ENCODE measurements at regions not wholly inside any gene's neighbourhood (a gene's known extent, or its start where the extent isn't known, plus 50 kb on each side); places are given as distances from the start of the nearest gene placed in this dataset.

DNA sequence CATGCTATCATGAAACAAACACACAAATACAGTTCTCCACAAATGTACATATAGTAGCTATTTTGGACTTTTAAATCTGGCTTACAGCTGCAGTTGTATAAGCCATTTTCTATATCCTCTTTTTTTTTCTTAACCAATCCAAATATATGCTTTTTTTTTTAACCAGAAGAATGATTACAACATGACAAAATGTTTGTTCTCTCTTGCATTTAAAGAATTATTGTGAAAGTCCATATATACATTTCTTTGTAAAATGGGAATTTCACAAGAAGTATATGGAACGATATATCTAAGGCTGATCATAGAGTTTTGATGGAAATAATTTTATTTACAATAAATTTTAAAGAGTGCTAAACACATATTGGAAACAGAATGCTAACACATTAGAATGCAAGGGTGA lies 95.6 kb downstream of the CD200R1L start:
- WGBS: 97% methylated on average over 1 of the region's 1 CpG
- H3K36me3 ChIP-seq (ENCODE audit: control insufficient read depth in 2 of 2, insufficient read depth in 2 of 2, low read length in 1 of 2): no peaks in the 10 kb centered on the region
- DNase-seq (ENCODE audit: low read depth in 6 of 9, low spot score in 9 of 9): no peak
- H3K4me3 ChIP-seq (ENCODE audit: low read length in 2 of 2): no peak overlapping the region
- peaks cover 3% of the 10 kb centered on the region in 2 donors for H3K4me1 ChIP-seq (ENCODE audit: control insufficient read depth in 2 of 2, insufficient read depth in 2 of 2, low read length in 2 of 2)
- no peaks in the 10 kb centered on the region for H3K9me3 ChIP-seq (ENCODE audit: control insufficient read depth in 2 of 2, insufficient read depth in 1 of 2, low read length in 1 of 2)
- no peak overlapping the region for H3K27ac ChIP-seq (ENCODE audit: low read depth in 1 of 2, low read length in 1 of 2)
- H3K27me3 ChIP-seq (ENCODE audit: control insufficient read depth in 2 of 2, insufficient read depth in 1 of 2, low read length in 1 of 2): no peaks in the 10 kb centered on the region

GRCh38 chr3:112747624-112748023 lies 99.0 kb downstream of the CD200R1L start:
- WGBS: 97% methylated on average over 3 of the region's 3 CpGs
- Histone ChIP-seq H3K27ac (ENCODE audit: low read depth in 1 of 2, low read length in 1 of 2) (no peak overlapping the region), H3K4me1 (ENCODE audit: control insufficient read depth in 2 of 2, insufficient read depth in 2 of 2, low read length in 2 of 2) (peaks cover 17 to 18% of the 10 kb centered on the region in 2 donors), H3K4me3 (ENCODE audit: low read length in 2 of 2) (no peak overlapping the region), H3K9me3 (ENCODE audit: control insufficient read depth in 2 of 2, insufficient read depth in 1 of 2, low read length in 1 of 2) (no peaks in the 10 kb centered on the region), H3K27me3 (ENCODE audit: control insufficient read depth in 2 of 2, insufficient read depth in 1 of 2, low read length in 1 of 2) (no peaks in the 10 kb centered on the region), H3K36me3 (ENCODE audit: control insufficient read depth in 2 of 2, insufficient read depth in 2 of 2, low read length in 1 of 2) (no peaks in the 10 kb centered on the region)
- no peak for DNase-seq (ENCODE audit: low read depth in 6 of 9, low spot score in 9 of 9)

DNA sequence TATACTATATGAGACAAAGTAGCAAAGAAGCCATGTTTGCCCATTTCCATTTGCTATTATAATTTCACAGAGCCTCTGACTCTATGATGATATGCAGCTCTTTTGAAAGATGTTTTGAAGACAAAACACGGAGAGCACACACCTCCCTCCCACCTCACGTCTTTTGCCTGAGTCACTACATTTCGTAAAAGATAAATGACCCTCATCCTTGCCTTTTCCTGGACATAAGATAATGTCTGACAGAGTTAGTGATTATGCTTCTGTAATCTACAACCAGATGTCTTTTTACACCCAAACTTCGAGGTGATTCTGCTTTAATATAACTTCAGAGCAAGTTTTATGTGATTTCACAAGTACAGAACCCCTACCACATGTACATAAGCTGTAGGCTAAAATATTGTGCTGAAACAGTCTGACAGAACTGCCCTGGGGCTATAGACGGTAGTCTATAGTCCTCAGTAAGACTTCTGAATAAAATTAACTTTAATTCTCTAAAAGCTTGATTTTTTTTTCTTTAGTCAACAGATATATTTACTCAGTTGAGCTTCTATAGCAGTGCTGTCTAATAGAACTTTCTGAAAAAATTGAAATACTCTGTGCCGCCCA lies 99.9 kb downstream of the CD200R1L start:
- Histone ChIP-seq H3K4me1 (ENCODE audit: control insufficient read depth in 2 of 2, insufficient read depth in 2 of 2, low read length in 2 of 2) (peaks cover 17 to 18% of the 10 kb centered on the region in 2 donors), H3K27ac (ENCODE audit: low read depth in 1 of 2, low read length in 1 of 2) (no peak overlapping the region), H3K4me3 (ENCODE audit: low read length in 2 of 2) (no peak overlapping the region), H3K27me3 (ENCODE audit: control insufficient read depth in 2 of 2, insufficient read depth in 1 of 2, low read length in 1 of 2) (no peaks in the 10 kb centered on the region), H3K9me3 (ENCODE audit: control insufficient read depth in 2 of 2, insufficient read depth in 1 of 2, low read length in 1 of 2) (no peaks in the 10 kb centered on the region), H3K36me3 (ENCODE audit: control insufficient read depth in 2 of 2, insufficient read depth in 2 of 2, low read length in 1 of 2) (no peaks in the 10 kb centered on the region)
- DNase-seq (ENCODE audit: low read depth in 6 of 9, low spot score in 9 of 9): no peak
- 94% methylated on average over 6 of the region's 6 CpGs for WGBS

DNA sequence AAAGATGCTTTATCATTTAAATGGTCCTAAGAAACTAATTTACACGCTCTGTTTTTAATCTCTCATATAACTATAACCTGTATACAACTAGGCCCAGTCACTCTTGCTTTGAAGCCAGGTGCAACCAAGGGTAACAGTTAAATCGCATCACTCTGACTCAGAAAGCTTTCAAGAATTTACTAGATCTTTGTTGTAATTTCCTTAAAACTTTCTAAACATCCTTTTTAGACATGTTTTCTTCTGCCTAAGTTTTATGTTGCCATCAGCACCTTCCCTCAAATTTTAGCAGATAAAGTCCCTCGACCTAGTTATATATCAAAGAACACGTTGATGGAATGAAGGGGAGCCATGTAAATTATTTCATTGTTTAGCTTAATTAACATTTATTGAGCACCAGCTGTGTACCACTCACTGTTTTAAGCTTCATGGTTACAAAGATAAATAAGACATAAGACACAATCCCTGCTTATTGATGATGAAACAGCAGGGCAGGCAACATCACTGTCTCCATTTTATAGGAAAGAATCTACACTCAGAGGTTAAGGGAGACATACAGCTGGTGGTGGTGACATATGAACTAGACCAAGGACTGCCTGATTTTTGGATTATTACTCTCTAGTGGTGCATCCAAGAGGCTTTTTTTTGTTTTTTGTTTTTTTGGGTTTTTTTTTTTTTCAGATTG lies 101.0 kb downstream of the CD200R1L start:
- H3K9me3 ChIP-seq (ENCODE audit: control insufficient read depth in 2 of 2, insufficient read depth in 1 of 2, low read length in 1 of 2): no peaks in the 10 kb centered on the region
- peaks cover 17 to 18% of the 10 kb centered on the region in 2 donors for H3K4me1 ChIP-seq (ENCODE audit: control insufficient read depth in 2 of 2, insufficient read depth in 2 of 2, low read length in 2 of 2)
- H3K36me3 ChIP-seq (ENCODE audit: control insufficient read depth in 2 of 2, insufficient read depth in 2 of 2, low read length in 1 of 2): no peaks in the 10 kb centered on the region
- peak overlapping the region in 1 of 2 donors; percentile 83 for H3K27ac ChIP-seq (ENCODE audit: low read depth in 1 of 2, low read length in 1 of 2)
- H3K27me3 ChIP-seq (ENCODE audit: control insufficient read depth in 2 of 2, insufficient read depth in 1 of 2, low read length in 1 of 2): no peaks in the 10 kb centered on the region
- 30% methylated on average over 4 of the region's 4 CpGs for WGBS
- DNase-seq (ENCODE audit: low read depth in 6 of 9, low spot score in 9 of 9): peak in 3 of 9 donors; percentile 8 to 62 (median 29)
- H3K4me3 ChIP-seq (ENCODE audit: low read length in 2 of 2): no peak overlapping the region

- no peak overlapping the region for H3K4me3 ChIP-seq (ENCODE audit: low read length in 2 of 2)
- no peaks in the 10 kb centered on the region for H3K9me3 ChIP-seq (ENCODE audit: control insufficient read depth in 2 of 2, insufficient read depth in 1 of 2, low read length in 1 of 2)
- H3K4me1 ChIP-seq (ENCODE audit: control insufficient read depth in 2 of 2, insufficient read depth in 2 of 2, low read length in 2 of 2): peaks cover 18% of the 10 kb centered on the region in 2 donors
- DNase-seq (ENCODE audit: low read depth in 6 of 9, low spot score in 9 of 9): no peak
- WGBS: 79% methylated on average over 2 of the region's 2 CpGs
- H3K27me3 ChIP-seq (ENCODE audit: control insufficient read depth in 2 of 2, insufficient read depth in 1 of 2, low read length in 1 of 2): no peaks in the 10 kb centered on the region
- peak overlapping the region in 1 of 2 donors; percentile 83 for H3K27ac ChIP-seq (ENCODE audit: low read depth in 1 of 2, low read length in 1 of 2)
- H3K36me3 ChIP-seq (ENCODE audit: control insufficient read depth in 2 of 2, insufficient read depth in 2 of 2, low read length in 1 of 2): no peaks in the 10 kb centered on the region
Measured at GRCh38 chr3:112744825-112745566, 101.7 kb downstream of the CD200R1L start.

- Histone ChIP-seq H3K27ac (ENCODE audit: low read depth in 1 of 2, low read length in 1 of 2) (no peak overlapping the region), H3K27me3 (ENCODE audit: control insufficient read depth in 2 of 2, insufficient read depth in 1 of 2, low read length in 1 of 2) (no peaks in the 10 kb centered on the region), H3K9me3 (ENCODE audit: control insufficient read depth in 2 of 2, insufficient read depth in 1 of 2, low read length in 1 of 2) (no peaks in the 10 kb centered on the region), H3K4me3 (ENCODE audit: low read length in 2 of 2) (no peak overlapping the region), H3K36me3 (ENCODE audit: control insufficient read depth in 2 of 2, insufficient read depth in 2 of 2, low read length in 1 of 2) (no peaks in the 10 kb centered on the region), H3K4me1 (ENCODE audit: control insufficient read depth in 2 of 2, insufficient read depth in 2 of 2, low read length in 2 of 2) (peaks cover 21 to 24% of the 10 kb centered on the region in 2 donors)
- no peak for DNase-seq (ENCODE audit: low read depth in 6 of 9, low spot score in 9 of 9)
- 98% methylated on average over 1 of the region's 1 CpG for WGBS
Measured at GRCh38 chr3:112744106-112744505, 102.6 kb downstream of the CD200R1L start.

- Histone ChIP-seq H3K9me3 (ENCODE audit: control insufficient read depth in 2 of 2, insufficient read depth in 1 of 2, low read length in 1 of 2) (no peaks in the 10 kb centered on the region), H3K4me1 (ENCODE audit: control insufficient read depth in 2 of 2, insufficient read depth in 2 of 2, low read length in 2 of 2) (peaks cover 21 to 24% of the 10 kb centered on the region in 2 donors), H3K4me3 (ENCODE audit: low read length in 2 of 2) (no peak overlapping the region), H3K27ac (ENCODE audit: low read depth in 1 of 2, low read length in 1 of 2) (no peak overlapping the region), H3K36me3 (ENCODE audit: control insufficient read depth in 2 of 2, insufficient read depth in 2 of 2, low read length in 1 of 2) (no peaks in the 10 kb centered on the region), H3K27me3 (ENCODE audit: control insufficient read depth in 2 of 2, insufficient read depth in 1 of 2, low read length in 1 of 2) (no peaks in the 10 kb centered on the region)
- 96% methylated on average over 2 of the region's 2 CpGs for WGBS
- no peak for DNase-seq (ENCODE audit: low read depth in 6 of 9, low spot score in 9 of 9)
Measured at GRCh38 chr3:112742934-112743333, 102.0 kb upstream of the CCDC80 start.

DNA sequence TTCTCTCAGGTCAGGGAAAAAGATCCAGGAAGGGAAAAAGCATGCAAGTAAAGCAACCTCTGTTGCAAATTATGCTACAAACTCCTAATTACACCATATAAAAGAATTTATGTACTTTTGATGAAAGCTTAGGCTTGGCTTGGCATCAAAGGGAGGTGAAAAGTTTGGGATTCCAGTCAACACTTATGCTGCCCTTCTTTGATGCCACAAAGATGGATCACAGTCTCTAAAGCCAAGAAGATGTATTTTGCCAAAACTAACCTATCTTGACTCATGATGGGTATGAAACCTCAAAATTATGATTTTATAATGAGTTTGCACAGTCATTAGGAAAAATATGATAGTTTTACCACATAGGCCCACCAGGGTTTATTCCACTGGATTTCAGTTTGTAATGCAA lies 101.0 kb upstream of the CCDC80 start:
- no peak overlapping the region for H3K4me3 ChIP-seq (ENCODE audit: low read length in 2 of 2)
- H3K36me3 ChIP-seq (ENCODE audit: control insufficient read depth in 2 of 2, insufficient read depth in 2 of 2, low read length in 1 of 2): no peaks in the 10 kb centered on the region
- no peaks in the 10 kb centered on the region for H3K9me3 ChIP-seq (ENCODE audit: control insufficient read depth in 2 of 2, insufficient read depth in 1 of 2, low read length in 1 of 2)
- no peak overlapping the region for H3K27ac ChIP-seq (ENCODE audit: low read depth in 1 of 2, low read length in 1 of 2)
- H3K27me3 ChIP-seq (ENCODE audit: control insufficient read depth in 2 of 2, insufficient read depth in 1 of 2, low read length in 1 of 2): no peaks in the 10 kb centered on the region
- peaks cover 21 to 25% of the 10 kb centered on the region in 2 donors for H3K4me1 ChIP-seq (ENCODE audit: control insufficient read depth in 2 of 2, insufficient read depth in 2 of 2, low read length in 2 of 2)
- DNase-seq (ENCODE audit: low read depth in 6 of 9, low spot score in 9 of 9): no peak

DNA sequence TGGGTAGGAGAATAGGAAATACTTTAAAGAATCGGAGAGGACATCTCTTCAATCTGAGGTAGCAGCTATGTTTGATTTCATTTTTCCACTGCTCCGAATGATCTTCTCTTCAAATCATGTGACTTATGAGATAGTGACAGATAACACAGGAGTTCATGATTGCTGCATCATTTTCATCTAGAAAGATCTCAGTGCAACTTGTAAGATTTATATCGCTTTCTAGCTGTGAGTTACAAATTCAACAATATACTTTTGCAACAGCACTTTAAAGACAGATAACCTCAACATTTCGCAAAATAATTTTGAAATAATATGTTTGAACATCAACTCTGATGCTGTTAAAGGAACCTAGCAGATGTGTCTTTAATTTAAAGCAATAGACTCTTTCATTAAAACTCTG lies 99.9 kb upstream of the CCDC80 start:
- Histone ChIP-seq H3K4me1 (ENCODE audit: control insufficient read depth in 2 of 2, insufficient read depth in 2 of 2, low read length in 2 of 2) (peaks cover 25 to 32% of the 10 kb centered on the region in 2 donors), H3K4me3 (ENCODE audit: low read length in 2 of 2) (no peak overlapping the region), H3K36me3 (ENCODE audit: control insufficient read depth in 2 of 2, insufficient read depth in 2 of 2, low read length in 1 of 2) (no peaks in the 10 kb centered on the region), H3K27me3 (ENCODE audit: control insufficient read depth in 2 of 2, insufficient read depth in 1 of 2, low read length in 1 of 2) (no peaks in the 10 kb centered on the region), H3K9me3 (ENCODE audit: control insufficient read depth in 2 of 2, insufficient read depth in 1 of 2, low read length in 1 of 2) (no peaks in the 10 kb centered on the region), H3K27ac (ENCODE audit: low read depth in 1 of 2, low read length in 1 of 2) (no peak overlapping the region)
- 91% methylated on average over 4 of the region's 4 CpGs for WGBS
- no peak for DNase-seq (ENCODE audit: low read depth in 6 of 9, low spot score in 9 of 9)

Data from thymus (tissue), 11 donors.